GM13976 (cell line): ENCODE measurements at regions not wholly inside any gene's neighbourhood (a gene's known extent, or its start where the extent isn't known, plus 50 kb on each side); places are given as distances from the start of the nearest gene placed in this dataset.

Experiments used
- DNase-seq: peaks from one replicate; pipeline ENCODE4 v3.0.0; 2012; ENCODE audit warnings: low spot score
- CTCF ChIP-seq: IDR thresholded peaks from 2 replicates; pipeline ENCODE4 v1.5.1; 2012; ENCODE audit warnings: borderline replicate concordance, mild to moderate bottlenecking; ENCODE audit not compliant: insufficient read depth; ENCODE audit errors: extremely low read depth, missing control alignments, control extremely low read depth
- in situ Hi-C: fragments of 300-500 bp; cut with MboI; formaldehyde crosslinking; loops from one replicate; pipeline ENCODE4 v1.12.0; 2022; ENCODE audit warnings: low sequenced_read_pairs, mixed read lengths, inconsistent platforms; ENCODE audit not compliant: unreplicated experiment

GRCh38 chr6:756224-756623 lies 63.3 kb upstream of the EXOC2 start:
- TF ChIP-seq CTCF, result no peak
- no peak for DNase-seq
- in situ Hi-C loops, result no loop called here

- in situ Hi-C loops, result no loop called here
- no peak for DNase-seq
- TF ChIP-seq CTCF, result no peak
Observed at GRCh38 chr6:754202-754601, 61.3 kb upstream of the EXOC2 start.

GRCh38 chr6:753486-753885 lies 60.5 kb upstream of the EXOC2 start:
- no peak for TF ChIP-seq CTCF
- in situ Hi-C loops, result no loop called here
- no peak for DNase-seq

- no peak for TF ChIP-seq CTCF
- no peak for DNase-seq
- in situ Hi-C loops, result no loop called here
Observed at GRCh38 chr6:752438-752837, 59.5 kb upstream of the EXOC2 start.

- TF ChIP-seq CTCF, result no peak
- in situ Hi-C loops, result no loop called here
- no peak for DNase-seq
Observed at GRCh38 chr6:751765-752164, 58.8 kb upstream of the EXOC2 start.

GRCh38 chr6:747921-748320 lies 55.0 kb upstream of the EXOC2 start:
- in situ Hi-C loops, result no loop called here
- DNase-seq, result no peak
- TF ChIP-seq CTCF, result no peak

- in situ Hi-C loops, result no loop called here
- no peak for DNase-seq
- no peak for TF ChIP-seq CTCF
Observed at GRCh38 chr6:747028-747427, 54.1 kb upstream of the EXOC2 start.
